H9 (cell line): ENCODE measurements at regions not wholly inside any gene's neighbourhood (a gene's known extent, or its start where the extent isn't known, plus 50 kb on each side); places are given as distances from the start of the nearest gene placed in this dataset.

Source experiments
- DNase-seq: peaks from one replicate; pipeline ENCODE4 v3.0.0-alpha.2; 2017
- H2AFZ ChIP-seq: one replicate; pipeline ENCODE4 v1.6.1; 2013; ENCODE audit warnings: mild to moderate bottlenecking, low read length, control low read depth, moderate library complexity
- H2AK5ac ChIP-seq: 2 replicates; pipeline ENCODE4 v1.6.1; 2013; ENCODE audit warnings: low read length, control low read depth, mixed read lengths; ENCODE audit not compliant: insufficient read length
- H2BK120ac ChIP-seq: one replicate; pipeline ENCODE4 v1.6.1; 2013; ENCODE audit warnings: low read depth, mild to moderate bottlenecking, low read length, control low read depth, inconsistent platforms; ENCODE audit not compliant: poor library complexity, severe bottlenecking
- H2BK12ac ChIP-seq: 2 replicates; pipeline ENCODE4 v1.6.1; 2013; ENCODE audit warnings: low read length, control low read depth, mixed read lengths, low read depth; ENCODE audit not compliant: insufficient read length
- H2BK15ac ChIP-seq: 2 replicates; pipeline ENCODE4 v1.6.1; 2013; ENCODE audit warnings: low read depth, low read length, control low read depth
- H2BK20ac ChIP-seq: one replicate; pipeline ENCODE4 v1.6.1; 2013; ENCODE audit warnings: low read depth, mild to moderate bottlenecking, low read length, control low read depth, inconsistent platforms; ENCODE audit not compliant: poor library complexity, severe bottlenecking
- H2BK5ac ChIP-seq: 2 replicates; pipeline ENCODE4 v1.6.1; 2013; ENCODE audit warnings: low read length, control low read depth, mixed read lengths; ENCODE audit not compliant: insufficient read length
- H3K14ac ChIP-seq: 2 replicates; pipeline ENCODE4 v1.6.1; 2013; ENCODE audit warnings: low read length, control low read depth; ENCODE audit not compliant: insufficient read depth
- H3K18ac ChIP-seq: 2 replicates; pipeline ENCODE4 v1.6.1; 2013; ENCODE audit warnings: low read depth, mild to moderate bottlenecking, mixed read lengths, low read length, control low read depth; ENCODE audit not compliant: insufficient read length
- H3K23ac ChIP-seq: 2 replicates; pipeline ENCODE4 v1.6.1; 2013; ENCODE audit warnings: low read length, control low read depth, mixed read lengths, low read depth; ENCODE audit not compliant: insufficient read length
- H3K23me2 ChIP-seq: 2 replicates; pipeline ENCODE4 v1.6.1; 2013; ENCODE audit warnings: low read depth, mild to moderate bottlenecking, mixed read lengths, low read length, control low read depth; ENCODE audit not compliant: insufficient read length, poor library complexity, severe bottlenecking
- H3K27ac ChIP-seq: 2 replicates; pipeline ENCODE4 v1.5.1; 2013; ENCODE audit warnings: low read length, control low read depth, mixed read lengths, low read depth; ENCODE audit not compliant: insufficient read length
- H3K27me3 ChIP-seq: 2 replicates; pipeline ENCODE4 v1.6.1; 2013; ENCODE audit warnings: low read length, control low read depth, inconsistent platforms; ENCODE audit not compliant: insufficient read depth
- H3K4ac ChIP-seq: 2 replicates; pipeline ENCODE4 v1.6.1; 2013; ENCODE audit warnings: low read depth, mild to moderate bottlenecking, control low read depth, inconsistent platforms, low read length, moderate library complexity
- H3K4me1 ChIP-seq: 2 replicates; pipeline ENCODE4 v1.6.1; 2013; ENCODE audit warnings: low read length, control low read depth, inconsistent platforms; ENCODE audit not compliant: insufficient read depth
- H3K4me2 ChIP-seq: 2 replicates; pipeline ENCODE4 v1.6.1; 2013; ENCODE audit warnings: low read length, control low read depth, mixed read lengths; ENCODE audit not compliant: insufficient read length, insufficient read depth
- H3K56ac ChIP-seq: 2 replicates; pipeline ENCODE4 v1.6.1; 2013; ENCODE audit warnings: low read depth, mild to moderate bottlenecking, mixed read lengths, low read length, control low read depth; ENCODE audit not compliant: insufficient read length
- H3K79me1 ChIP-seq: 2 replicates; pipeline ENCODE4 v1.6.1; 2013; ENCODE audit warnings: low read depth, mild to moderate bottlenecking, moderate library complexity, low read length, control low read depth, inconsistent platforms; ENCODE audit not compliant: insufficient read depth, poor library complexity, severe bottlenecking
- H3K79me2 ChIP-seq: 2 replicates; pipeline ENCODE4 v1.6.1; 2013; ENCODE audit warnings: low read length, control low read depth, inconsistent platforms; ENCODE audit not compliant: insufficient read depth
- H3K9ac ChIP-seq: 2 replicates; pipeline ENCODE4 v1.6.1; 2013; ENCODE audit warnings: low read length, control low read depth, mixed read lengths; ENCODE audit not compliant: insufficient read length; ENCODE audit errors: extremely low read depth
- H3K9me3 ChIP-seq: one replicate; pipeline ENCODE4 v1.6.1; 2013; ENCODE audit warnings: low read depth, low read length, inconsistent platforms; ENCODE audit not compliant: control insufficient read depth
- H3T11ph ChIP-seq: one replicate; pipeline ENCODE4 v1.6.1; 2013; ENCODE audit warnings: mild to moderate bottlenecking, low read length, control low read depth, inconsistent platforms
- H4K20me1 ChIP-seq: one replicate; pipeline ENCODE4 v1.6.1; 2013; ENCODE audit not compliant: control insufficient read depth, insufficient read length, insufficient read depth
- H4K5ac ChIP-seq: 2 replicates; pipeline ENCODE4 v1.6.1; 2013; ENCODE audit warnings: low read depth, mild to moderate bottlenecking, mixed read lengths, low read length, control low read depth; ENCODE audit not compliant: insufficient read length
- H4K8ac ChIP-seq: replicated peaks from 2 replicates; pipeline ENCODE4 v1.6.1; 2013; ENCODE audit warnings: low read length, control low read depth, mixed read lengths, low read depth; ENCODE audit not compliant: insufficient read length
- H4K91ac ChIP-seq: 2 replicates; pipeline ENCODE4 v1.6.1; 2013; ENCODE audit warnings: low read depth, mild to moderate bottlenecking, moderate library complexity, mixed read lengths, low read length, control low read depth; ENCODE audit not compliant: insufficient read length
- H3K27ac Mint-ChIP-seq, 3 experiments: 2 replicates in 2 of 3; 3 replicates in 1 of 3; pipeline ENCODE4 v1.8.0; 2020 to 2021; ENCODE audit warnings: mixed read lengths in 3 of 3, mild to moderate bottlenecking in 1 of 3, moderate library complexity in 1 of 3
- H3K27me3 Mint-ChIP-seq: 2 replicates; pipeline ENCODE4 v1.8.0; 2021; ENCODE audit warnings: low read depth, mild to moderate bottlenecking, moderate library complexity, mixed read lengths
- H3K36me3 Mint-ChIP-seq, 3 experiments: 2 replicates in 2 of 3; 3 replicates in 1 of 3; pipeline ENCODE4 v1.8.0; 2020 to 2021; ENCODE audit warnings: low read depth in 3 of 3, mixed read lengths in 3 of 3; ENCODE audit not compliant: insufficient read depth in 1 of 3
- H3K4me1 Mint-ChIP-seq, 2 experiments: 2 replicates each; pipeline ENCODE4 v1.8.0; 2020; ENCODE audit warnings: mixed read lengths in 2 of 2
- H3K4me3 Mint-ChIP-seq, 2 experiments: 2 replicates in 1 of 2; 3 replicates in 1 of 2; pipeline ENCODE4 v1.8.0; 2020 to 2021; ENCODE audit warnings: mild to moderate bottlenecking in 2 of 2, mixed read lengths in 2 of 2, moderate library complexity in 1 of 2
- H3K9me3 Mint-ChIP-seq, 2 experiments: 2 replicates in 1 of 2; 3 replicates in 1 of 2; pipeline ENCODE4 v1.8.0; 2020; ENCODE audit warnings: mild to moderate bottlenecking in 2 of 2, mixed read lengths in 2 of 2, moderate library complexity in 1 of 2
- WGBS: extraction: QIAGEN DNeasy Blood & Tissue Kit; methylation state at CpG from one replicate; pipeline ENCODE4 v1.1.7; 2013; ENCODE audit warnings: missing lambda C conversion rate, low lambda C conversion rate, mixed read lengths; ENCODE audit not compliant: insufficient read length; ENCODE audit errors: extremely low coverage; 5-methylcytosine and 5-hydroxymethylcytosine counted together
- TF ChIP-seq, protein P1 (sequence below): fragments of 200-600 bp; sonication (generic); conservative IDR thresholded peaks from 3 replicates; pipeline ENCODE4 v1.8.0; 2021; ENCODE audit warnings: antibody characterized with exemption, mild to moderate bottlenecking

DNA sequence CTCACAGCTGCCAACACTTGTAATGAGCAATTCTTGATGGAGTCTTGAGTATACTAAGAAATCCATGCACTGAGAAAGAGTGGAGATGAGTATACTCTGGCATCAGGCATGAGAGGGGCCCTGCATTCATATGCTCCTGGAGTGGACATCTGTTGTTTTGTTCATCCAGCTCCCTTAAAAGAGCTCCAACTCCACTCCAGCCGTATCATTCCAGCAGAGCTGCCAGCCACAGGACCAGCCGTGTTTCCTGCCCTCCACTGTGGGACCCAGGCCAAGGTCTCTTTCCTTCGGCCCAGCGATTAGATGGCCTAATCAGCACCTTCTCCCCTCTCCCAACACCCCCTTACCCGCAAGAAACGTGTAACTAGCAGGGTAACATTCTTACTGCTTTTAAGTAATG lies 144.5 kb downstream of the OMA1 start:
- Mint-ChIP-seq H3K27me3 (no peaks in the 10 kb centered on the region; the same call in none of the 2 replicates), H3K4me3 (no peak overlapping the region), H3K36me3 (no peaks in the 10 kb centered on the region; a peak in 1 of 7 replicates), H3K4me1 (peaks cover 20 to 28% of the 10 kb centered on the region in 2 experiments), H3K9me3 (no peaks in the 10 kb centered on the region), H3K27ac (no peak overlapping the region)
- TF ChIP-seq, protein P1, sequence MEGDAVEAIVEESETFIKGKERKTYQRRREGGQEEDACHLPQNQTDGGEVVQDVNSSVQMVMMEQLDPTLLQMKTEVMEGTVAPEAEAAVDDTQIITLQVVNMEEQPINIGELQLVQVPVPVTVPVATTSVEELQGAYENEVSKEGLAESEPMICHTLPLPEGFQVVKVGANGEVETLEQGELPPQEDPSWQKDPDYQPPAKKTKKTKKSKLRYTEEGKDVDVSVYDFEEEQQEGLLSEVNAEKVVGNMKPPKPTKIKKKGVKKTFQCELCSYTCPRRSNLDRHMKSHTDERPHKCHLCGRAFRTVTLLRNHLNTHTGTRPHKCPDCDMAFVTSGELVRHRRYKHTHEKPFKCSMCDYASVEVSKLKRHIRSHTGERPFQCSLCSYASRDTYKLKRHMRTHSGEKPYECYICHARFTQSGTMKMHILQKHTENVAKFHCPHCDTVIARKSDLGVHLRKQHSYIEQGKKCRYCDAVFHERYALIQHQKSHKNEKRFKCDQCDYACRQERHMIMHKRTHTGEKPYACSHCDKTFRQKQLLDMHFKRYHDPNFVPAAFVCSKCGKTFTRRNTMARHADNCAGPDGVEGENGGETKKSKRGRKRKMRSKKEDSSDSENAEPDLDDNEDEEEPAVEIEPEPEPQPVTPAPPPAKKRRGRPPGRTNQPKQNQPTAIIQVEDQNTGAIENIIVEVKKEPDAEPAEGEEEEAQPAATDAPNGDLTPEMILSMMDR: no peak
- H3K79me1 ChIP-seq: no peaks in the 10 kb centered on the region
- H4K91ac ChIP-seq: no peak overlapping the region
- WGBS: no CpG with 5 or more reads among the region's 6 CpGs
- H2BK15ac ChIP-seq: no peak overlapping the region
- no peak overlapping the region for H3T11ph ChIP-seq
- H3K4ac ChIP-seq: no peak overlapping the region
- no peak overlapping the region for H2BK12ac ChIP-seq
- H3K4me1 ChIP-seq: peaks cover 6% of the 10 kb centered on the region
- no peak overlapping the region for H3K4me2 ChIP-seq
- H3K27me3 ChIP-seq: no peaks in the 10 kb centered on the region
- no peak overlapping the region for H3K18ac ChIP-seq
- H3K14ac ChIP-seq: no peak overlapping the region
- no peak overlapping the region for H3K27ac ChIP-seq
- no peaks in the 10 kb centered on the region for H3K79me2 ChIP-seq
- H2AK5ac ChIP-seq: no peak overlapping the region
- H2BK120ac ChIP-seq: no peak overlapping the region
- H4K8ac ChIP-seq: no peak overlapping the region
- no peak overlapping the region for H3K56ac ChIP-seq
- no peaks in the 10 kb centered on the region for H3K23me2 ChIP-seq
- H2BK5ac ChIP-seq: no peak overlapping the region
- DNase-seq: no peak
- H4K20me1 ChIP-seq: no peaks in the 10 kb centered on the region
- H2BK20ac ChIP-seq: no peak overlapping the region
- no peak overlapping the region for H2AFZ ChIP-seq
- H3K9me3 ChIP-seq: no peaks in the 10 kb centered on the region
- no peak overlapping the region for H3K9ac ChIP-seq
- no peak overlapping the region for H4K5ac ChIP-seq
- no peak overlapping the region for H3K23ac ChIP-seq
